OCI-LY1 (cell line): ENCODE measurements at regions not wholly inside any gene's neighbourhood (a gene's known extent, or its start where the extent isn't known, plus 50 kb on each side); places are given as distances from the start of the nearest gene placed in this dataset.

Experiments
- H2AFZ ChIP-seq: fragments of 200-600 bp; sonication (generic), shearing (Covaris generic); 2 replicates; pipeline ENCODE4 v1.6.0; 2014; ENCODE audit warnings: antibody characterized with exemption, mild to moderate bottlenecking, low read length
- H3F3A ChIP-seq: fragments of 200-600 bp; sonication (generic), shearing (Covaris generic); 2 replicates; pipeline ENCODE4 v1.6.0; 2014; ENCODE audit warnings: mild to moderate bottlenecking, antibody characterized with exemption, low read length, moderate library complexity; ENCODE audit not compliant: insufficient read depth
- H3K27ac ChIP-seq: fragments of 200-600 bp; sonication (generic); 2 replicates; pipeline ENCODE4 v1.5.1; 2014; ENCODE audit warnings: low read length, mixed run types, mild to moderate bottlenecking, low read depth; ENCODE audit not compliant: poor library complexity, severe bottlenecking
- H3K27me3 ChIP-seq: fragments of 200-600 bp; sonication (generic); 2 replicates; pipeline ENCODE4 v1.6.0; 2014; ENCODE audit warnings: antibody characterized with exemption, mild to moderate bottlenecking, low read length, moderate library complexity; ENCODE audit not compliant: insufficient read depth
- H3K36me3 ChIP-seq: fragments of 200-600 bp; sonication (generic); 2 replicates; pipeline ENCODE4 v1.6.1; 2014; ENCODE audit warnings: mild to moderate bottlenecking, antibody characterized with exemption, low read length, moderate library complexity, mixed read lengths; ENCODE audit not compliant: insufficient read depth
- H3K4me1 ChIP-seq: fragments of 200-600 bp; sonication (generic); 2 replicates; pipeline ENCODE4 v1.5.1; 2014; ENCODE audit warnings: mild to moderate bottlenecking, low read length, moderate library complexity; ENCODE audit not compliant: insufficient read depth, severe bottlenecking
- H3K4me2 ChIP-seq: fragments of 200-600 bp; sonication (generic), shearing (Covaris generic); 2 replicates; pipeline ENCODE4 v1.6.1; 2014; ENCODE audit warnings: low read length
- H3K4me3 ChIP-seq: fragments of 200-600 bp; sonication (generic); 2 replicates; pipeline ENCODE4 v1.5.1; 2014; ENCODE audit warnings: low read length, low read depth, mild to moderate bottlenecking, mixed read lengths; ENCODE audit not compliant: poor library complexity, severe bottlenecking
- H3K79me2 ChIP-seq: fragments of 200-600 bp; shearing (Covaris generic); 2 replicates; pipeline ENCODE4 v1.6.1; 2016; ENCODE audit warnings: mixed run types, low read length, mixed read lengths; ENCODE audit not compliant: insufficient read depth
- H3K9ac ChIP-seq: fragments of 200-600 bp; sonication (generic), shearing (Covaris generic); 2 replicates; pipeline ENCODE4 v1.6.1; 2014; ENCODE audit warnings: mild to moderate bottlenecking, low read length, mixed read lengths
- H3K9me2 ChIP-seq: fragments of 200-600 bp; sonication (generic), shearing (Covaris generic); 2 replicates; pipeline ENCODE4 v1.6.1; 2014; ENCODE audit warnings: low read depth, mild to moderate bottlenecking, low read length, mixed read lengths
- H3K9me3 ChIP-seq: fragments of 200-600 bp; shearing (Covaris generic); 2 replicates; pipeline ENCODE4 v1.6.1; 2014; ENCODE audit warnings: low read length, mixed read lengths
- H4K20me1 ChIP-seq: fragments of 200-600 bp; sonication (generic), shearing (Covaris generic); 2 replicates; pipeline ENCODE4 v1.6.0; 2016; ENCODE audit warnings: mild to moderate bottlenecking, low read length; ENCODE audit not compliant: insufficient read depth
- CTCF ChIP-seq: fragments of 200-600 bp; sonication (generic), shearing (Covaris generic); IDR thresholded peaks from 2 replicates; pipeline ENCODE4 v1.5.1; 2017; ENCODE audit warnings: mild to moderate bottlenecking, antibody characterized with exemption, low read length, moderate library complexity, mixed read lengths
- EZH2 ChIP-seq: fragments of 200-600 bp; sonication (generic), shearing (Covaris generic); IDR thresholded peaks from 2 replicates; pipeline ENCODE4 v1.8.0; 2017; ENCODE audit warnings: borderline replicate concordance, mixed run types, mild to moderate bottlenecking, antibody characterized with exemption, low read length, moderate library complexity, mixed read lengths

GRCh38 chr17:43319293-43320124 lies 79.3 kb upstream of the ARL4D start:
- TF ChIP-seq EZH2 (no peak), CTCF (no peak)
- H3K9me3 ChIP-seq: peaks cover 6% of the 10 kb centered on the region; the same call in 1 of the 2 replicates
- H3K4me2 ChIP-seq: no peak overlapping the region
- H3K4me3 ChIP-seq: no peak overlapping the region
- H3K9ac ChIP-seq: no peak overlapping the region
- H3F3A ChIP-seq: no peaks in the 10 kb centered on the region
- no peaks in the 10 kb centered on the region for H3K36me3 ChIP-seq
- H4K20me1 ChIP-seq: no peaks in the 10 kb centered on the region
- H2AFZ ChIP-seq: no peak overlapping the region
- peaks cover 5% of the 10 kb centered on the region for H3K4me1 ChIP-seq
- H3K79me2 ChIP-seq: no peaks in the 10 kb centered on the region
- no peaks in the 10 kb centered on the region for H3K9me2 ChIP-seq
- no peak overlapping the region for H3K27ac ChIP-seq
- H3K27me3 ChIP-seq: no peaks in the 10 kb centered on the region

- Histone ChIP-seq H4K20me1 (no peaks in the 10 kb centered on the region), H3K9ac (no peak overlapping the region), H3K4me1 (no peaks in the 10 kb centered on the region), H3K4me2 (no peak overlapping the region), H3K9me2 (no peaks in the 10 kb centered on the region), H3K79me2 (no peaks in the 10 kb centered on the region), H2AFZ (no peak overlapping the region), H3K27me3 (no peaks in the 10 kb centered on the region), H3K36me3 (no peaks in the 10 kb centered on the region), H3F3A (no peaks in the 10 kb centered on the region), H3K9me3 (peaks cover 6% of the 10 kb centered on the region; the same call in 1 of the 2 replicates), H3K4me3 (no peak overlapping the region), H3K27ac (no peak overlapping the region)
- TF ChIP-seq CTCF (no peak), EZH2 (no peak)
Observed at GRCh38 chr17:43316522-43317142, 82.2 kb upstream of the ARL4D start.

DNA sequence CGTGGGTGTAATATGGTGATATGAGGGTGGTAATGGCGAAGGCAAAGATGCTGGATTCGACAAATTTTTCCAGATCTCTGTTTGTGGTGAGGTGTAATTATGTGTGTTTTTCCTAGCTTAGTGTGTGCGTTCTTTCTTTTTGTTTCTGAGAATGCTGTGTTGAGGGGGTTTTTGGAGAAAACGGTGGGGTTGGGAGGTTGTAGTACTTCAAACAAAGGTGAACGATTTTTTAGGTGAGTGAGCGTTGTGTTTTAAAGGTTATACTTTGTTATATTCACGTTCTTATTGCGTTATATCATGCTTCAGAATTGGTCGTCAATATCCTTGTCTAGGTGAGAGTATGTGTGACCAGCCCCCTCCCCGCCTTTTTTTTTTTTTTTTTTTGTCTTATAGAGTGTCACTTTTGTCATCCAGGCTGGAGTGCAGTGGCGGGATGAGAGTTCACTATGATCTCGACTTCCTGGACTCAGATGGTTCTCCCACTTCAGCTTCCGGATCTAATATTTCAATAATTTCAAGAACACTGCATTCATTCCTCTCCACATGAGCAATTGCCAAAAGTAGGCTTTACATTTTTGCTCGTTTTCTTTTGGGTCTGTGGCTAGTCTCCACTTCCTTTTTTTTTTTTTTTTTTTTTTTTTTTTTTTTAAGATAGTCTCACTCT lies 82.2 kb upstream of the RNU2-1 start:
- Histone ChIP-seq H3K4me2 (no peak overlapping the region), H3K4me3 (no peak overlapping the region), H3K27me3 (no peaks in the 10 kb centered on the region), H2AFZ (no peak overlapping the region), H3K36me3 (no peaks in the 10 kb centered on the region), H3K9me2 (no peaks in the 10 kb centered on the region), H3K27ac (no peak overlapping the region), H3K4me1 (no peaks in the 10 kb centered on the region), H3K9ac (no peak overlapping the region), H4K20me1 (no peaks in the 10 kb centered on the region), H3F3A (no peaks in the 10 kb centered on the region), H3K79me2 (no peaks in the 10 kb centered on the region), H3K9me3 (peaks cover 6% of the 10 kb centered on the region; the same call in 1 of the 2 replicates)
- TF ChIP-seq EZH2 (no peak), CTCF (no peak)
